DMS79 treated with DMSO at 0.1 percent for 48 hours (cell line): ENCODE measurements at regions not wholly inside any gene's neighbourhood (a gene's known extent, or its start where the extent isn't known, plus 50 kb on each side); places are given as distances from the start of the nearest gene placed in this dataset.
"Not testable (repeated sequence)": the region's sequence is repeated elsewhere in the genome, so short reads cannot be mapped to it uniquely, and the experiment has no call there.

ENCODE experiments used
- DNase-seq: peaks from one replicate; lab custom pipeline; 2025; lab: John Stamatoyannopoulos, UW

DNA sequence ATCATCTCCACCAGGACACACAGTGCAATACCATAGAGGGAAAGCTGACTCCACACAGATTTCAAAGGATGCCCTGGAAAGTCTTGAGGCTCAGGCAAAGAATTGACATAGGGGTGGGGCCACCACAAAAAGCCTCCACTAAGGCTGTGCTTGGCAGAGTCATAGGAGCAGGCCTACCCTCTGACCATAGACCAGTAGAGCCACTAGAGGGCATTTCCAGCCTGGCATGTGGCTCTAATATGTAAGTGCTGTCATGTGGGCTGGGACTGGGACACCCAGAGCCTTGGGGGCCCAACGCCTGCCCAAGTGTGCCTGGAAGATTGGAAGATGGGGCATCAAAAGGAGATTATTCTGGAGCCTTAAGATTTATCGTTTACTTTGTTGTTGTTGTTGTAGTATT is 726.0 kb downstream of the DNAH5 start:
- DNase-seq = no peak

DNA sequence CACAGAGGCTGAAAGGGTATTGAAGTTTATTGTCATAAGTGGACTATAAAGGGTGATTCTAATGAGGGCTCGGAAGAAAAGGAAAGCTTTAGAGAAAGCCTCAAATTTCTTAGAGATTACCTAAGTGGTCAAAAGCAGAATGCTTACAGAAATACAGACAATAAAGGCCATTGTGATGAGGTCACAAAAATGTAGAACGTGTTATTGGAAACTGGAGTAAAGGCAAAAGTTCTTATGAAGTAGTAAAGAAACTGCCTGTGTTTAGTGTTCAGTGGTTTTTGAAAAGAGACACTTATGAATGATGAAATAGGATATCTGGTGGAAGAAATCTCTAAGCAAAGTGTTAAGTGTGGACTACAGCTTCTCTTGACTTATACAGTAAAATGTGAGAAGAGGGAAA is 726.9 kb downstream of the DNAH5 start:
- no peak for DNase-seq

DNA sequence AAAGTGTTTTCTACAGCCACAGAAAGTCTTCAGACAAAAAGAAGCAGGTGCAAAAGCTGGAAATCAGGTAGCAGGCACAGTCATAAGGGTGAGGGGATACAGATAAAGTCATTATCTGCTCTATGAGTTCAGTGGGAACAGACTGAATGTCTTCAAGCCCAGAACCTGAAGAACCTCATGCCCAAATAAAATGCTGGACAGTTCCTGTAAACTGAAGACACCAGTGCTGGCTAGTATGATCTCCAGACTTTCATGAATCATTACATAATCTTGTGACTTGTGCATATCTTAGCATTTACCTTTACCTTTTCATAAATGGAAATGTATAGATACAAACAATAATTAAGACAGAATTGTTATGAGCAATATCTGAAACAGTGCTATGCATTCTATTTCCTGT is 728.7 kb downstream of the DNAH5 start:
- no peak for DNase-seq

DNA sequence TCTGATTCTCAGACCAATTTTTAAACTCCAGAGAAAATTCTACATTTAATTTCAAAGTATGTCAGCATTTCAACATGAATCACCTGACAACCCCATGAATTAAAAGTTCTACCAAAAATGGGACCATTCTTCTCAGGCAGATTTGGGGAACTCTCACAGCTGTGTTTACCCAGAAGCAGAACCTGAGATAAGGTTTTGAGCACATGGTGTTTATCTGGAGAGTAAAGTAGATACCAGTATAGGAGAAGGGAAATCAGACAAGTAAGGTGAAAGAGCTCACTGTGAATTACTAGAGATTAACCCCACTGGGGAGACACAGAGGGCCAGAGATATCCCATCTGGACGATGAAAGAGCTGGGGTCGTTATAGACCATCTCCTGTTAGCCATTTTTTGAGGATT is 729.1 kb downstream of the DNAH5 start:
- no peak for DNase-seq

DNA sequence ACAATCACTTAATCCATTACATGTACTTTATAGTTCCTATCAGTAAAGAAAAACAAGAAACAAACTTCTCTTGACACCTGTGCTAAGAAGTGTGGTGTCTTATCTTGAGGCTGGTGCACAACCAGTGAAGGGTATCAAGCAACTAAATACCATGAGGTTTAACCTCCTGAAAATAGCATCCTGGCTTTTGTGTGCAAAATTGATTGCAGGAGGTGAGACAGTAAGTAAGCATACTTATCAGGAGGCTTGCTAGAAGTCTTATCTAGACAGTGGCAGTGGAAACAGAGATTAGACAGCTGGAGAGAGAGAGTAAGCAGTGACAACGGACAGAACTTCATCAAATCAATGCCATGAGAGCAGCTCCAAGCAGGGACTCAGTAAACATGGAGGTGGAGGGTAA is 730.3 kb downstream of the DNAH5 start:
- DNase-seq = no peak

DNA sequence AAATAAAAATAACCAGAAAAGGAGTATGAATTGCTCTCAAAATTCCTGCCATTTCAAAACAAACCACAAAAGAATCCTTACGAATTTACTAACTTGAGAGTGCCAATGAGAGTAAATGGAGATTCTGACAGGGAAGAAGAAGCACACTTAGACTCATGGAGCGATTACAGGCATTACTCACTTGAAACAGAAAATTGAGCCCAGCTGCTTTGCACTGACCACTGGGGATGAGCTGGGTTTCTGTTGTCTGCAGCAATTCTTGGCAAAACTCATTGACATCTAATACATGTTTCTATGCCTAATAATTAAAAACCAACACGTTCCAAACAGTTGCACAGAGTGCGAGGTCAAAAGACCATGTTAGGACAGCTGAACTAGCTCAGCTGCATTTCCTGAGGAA is 731.6 kb downstream of the DNAH5 start:
- DNase-seq = no peak

DNA sequence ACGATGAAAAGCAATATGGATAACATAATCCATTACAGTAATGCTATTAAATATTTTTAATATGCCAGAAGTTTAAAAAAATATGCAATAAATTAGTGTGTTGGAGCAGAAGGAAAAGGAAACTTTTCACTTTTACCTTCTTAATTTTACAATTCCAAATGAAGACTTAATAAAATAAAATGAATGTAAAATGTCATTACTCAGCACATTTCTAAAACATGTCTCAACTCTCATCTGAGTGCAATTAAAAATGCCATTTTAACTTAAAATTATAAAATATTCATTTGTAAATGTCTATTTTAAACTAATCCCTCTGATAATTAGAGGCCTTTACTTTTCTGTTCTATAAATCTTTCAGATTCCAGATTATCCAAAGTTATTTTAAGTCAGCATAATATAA is 733.4 kb downstream of the DNAH5 start:
- no peak for DNase-seq

DNA sequence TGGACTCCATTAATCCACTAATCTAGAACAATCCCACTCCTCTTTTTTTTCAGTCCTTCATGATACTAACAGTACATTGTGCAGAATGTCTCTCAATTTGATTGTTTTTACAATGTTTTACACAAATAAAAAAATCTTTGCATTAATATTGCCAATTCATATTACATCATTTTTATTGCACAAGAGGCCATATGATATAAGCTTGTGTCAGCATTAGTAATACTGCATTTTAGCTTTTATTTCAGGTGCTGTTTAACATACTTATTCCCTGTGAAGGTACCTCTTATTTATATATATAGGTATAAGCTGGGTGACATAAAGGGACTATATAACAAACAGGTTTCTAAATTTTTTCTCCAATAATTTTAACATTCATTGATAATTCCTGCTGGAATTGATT is 737.4 kb downstream of the DNAH5 start:
- DNase-seq = no peak

DNA sequence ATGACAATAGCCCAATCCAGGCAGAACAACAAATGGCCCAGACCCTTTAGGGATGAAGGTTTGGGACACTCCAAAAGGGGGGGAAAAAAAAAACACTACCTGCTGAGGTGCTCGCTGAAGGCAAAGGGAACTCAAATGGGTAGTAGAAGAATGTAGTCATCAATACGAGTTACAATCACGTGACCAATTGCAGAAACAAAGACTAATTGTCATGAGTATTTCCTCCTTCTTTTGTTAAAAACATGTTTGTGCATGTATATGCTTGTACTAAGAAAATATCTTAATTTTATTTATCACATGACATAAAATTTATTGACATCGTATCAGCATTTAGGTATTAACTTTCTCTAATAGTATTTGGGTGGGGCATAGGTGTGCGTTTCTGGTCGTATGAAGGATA is 743.5 kb downstream of the DNAH5 start:
- DNase-seq = no peak

DNA sequence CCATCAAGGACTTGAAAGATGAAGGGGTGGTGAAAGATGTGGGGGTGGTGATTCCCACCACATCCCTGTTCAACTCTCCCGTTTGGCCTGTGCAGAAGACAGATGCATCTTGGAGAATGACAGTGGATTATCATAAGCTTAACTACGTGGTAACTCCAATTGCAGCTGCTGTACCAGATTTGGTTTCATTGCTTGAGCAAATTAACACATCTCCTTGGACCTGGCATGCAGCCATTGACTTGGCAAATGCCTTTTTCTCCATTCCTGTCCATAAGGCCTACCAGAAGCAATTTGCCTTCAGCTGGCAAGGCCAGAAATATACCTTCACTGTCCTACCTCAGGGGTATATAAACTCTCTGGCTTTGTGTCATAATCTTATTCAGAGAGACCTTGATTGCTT is 746.3 kb downstream of the DNAH5 start:
- DNase-seq = not testable (repeated sequence)

DNA sequence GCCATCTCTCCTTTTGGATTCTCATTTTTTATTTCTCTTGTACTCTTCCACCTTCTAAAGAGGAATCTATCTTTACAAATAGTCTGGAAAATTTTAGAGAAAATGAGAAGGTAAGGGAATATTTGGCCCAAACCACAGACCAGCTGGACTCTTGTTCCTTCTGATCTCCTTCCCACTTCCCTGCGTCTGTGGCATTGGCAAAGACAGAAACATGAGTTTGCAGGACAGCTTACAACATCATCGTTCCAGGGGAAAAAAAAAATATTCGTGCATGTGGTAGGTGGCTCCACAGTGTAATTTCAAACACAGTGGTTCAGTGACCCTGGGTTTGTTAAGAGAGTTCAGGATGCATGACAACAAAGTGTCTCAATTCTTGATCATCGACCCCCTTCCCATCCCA is 755.0 kb downstream of the DNAH5 start:
- no peak for DNase-seq

DNA sequence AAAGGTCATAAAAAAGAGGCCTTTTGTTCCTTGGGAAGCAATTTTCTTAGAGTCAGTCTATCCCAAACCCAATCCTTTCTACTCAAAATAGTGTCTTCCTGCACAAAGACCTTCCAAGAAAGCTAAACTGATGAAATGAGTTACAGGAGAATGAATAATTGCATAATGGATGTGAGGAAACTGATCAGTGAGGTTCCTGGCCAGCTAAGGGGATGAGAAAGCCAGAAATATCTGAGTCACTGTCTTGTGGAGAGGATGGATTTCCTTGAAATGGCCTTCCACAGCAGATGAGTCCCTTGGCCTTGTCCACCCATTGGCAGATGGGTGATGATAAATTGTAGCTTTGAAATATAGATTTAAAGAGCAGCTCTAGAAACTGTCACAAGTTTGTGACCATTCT is 756.1 kb downstream of the DNAH5 start:
- no peak for DNase-seq

DNA sequence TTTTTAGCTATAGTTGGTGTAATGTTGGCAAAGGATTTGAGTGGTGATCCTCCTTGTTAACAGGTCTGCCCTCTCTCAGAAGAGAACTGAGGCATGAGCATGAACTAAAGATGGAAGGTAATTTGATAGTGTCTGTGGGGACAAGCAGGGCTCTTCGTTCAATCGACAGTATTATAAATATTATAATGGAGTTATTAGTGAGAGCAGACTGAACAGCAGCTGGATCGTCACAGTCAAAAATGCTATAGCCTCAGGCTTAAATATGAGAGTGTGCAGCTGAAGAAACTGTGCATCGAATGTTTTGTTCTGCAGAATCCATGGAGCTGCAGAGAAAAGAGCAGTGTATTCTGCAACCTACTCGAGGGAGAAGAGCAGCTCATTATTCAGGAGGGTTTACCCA is 757.3 kb downstream of the DNAH5 start:
- no peak for DNase-seq

DNA sequence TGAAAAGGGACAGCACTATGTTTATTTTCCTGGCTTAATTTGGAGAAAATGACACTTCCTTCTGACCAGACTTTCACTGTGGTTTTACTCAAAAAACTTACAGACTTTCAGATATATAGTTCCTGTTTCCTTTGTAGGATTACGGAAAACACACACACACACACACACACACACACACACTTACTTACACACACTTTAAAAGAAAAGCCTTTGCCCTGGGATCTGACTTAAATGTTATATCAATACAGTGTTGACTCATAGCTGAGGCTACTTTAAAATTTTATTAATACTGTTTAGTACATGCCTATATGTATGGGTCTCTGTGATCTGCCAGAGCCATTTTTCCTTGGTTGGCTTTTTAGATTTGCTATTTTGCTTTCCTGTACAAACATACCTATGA is 758.3 kb downstream of the DNAH5 start:
- no peak for DNase-seq

DNA sequence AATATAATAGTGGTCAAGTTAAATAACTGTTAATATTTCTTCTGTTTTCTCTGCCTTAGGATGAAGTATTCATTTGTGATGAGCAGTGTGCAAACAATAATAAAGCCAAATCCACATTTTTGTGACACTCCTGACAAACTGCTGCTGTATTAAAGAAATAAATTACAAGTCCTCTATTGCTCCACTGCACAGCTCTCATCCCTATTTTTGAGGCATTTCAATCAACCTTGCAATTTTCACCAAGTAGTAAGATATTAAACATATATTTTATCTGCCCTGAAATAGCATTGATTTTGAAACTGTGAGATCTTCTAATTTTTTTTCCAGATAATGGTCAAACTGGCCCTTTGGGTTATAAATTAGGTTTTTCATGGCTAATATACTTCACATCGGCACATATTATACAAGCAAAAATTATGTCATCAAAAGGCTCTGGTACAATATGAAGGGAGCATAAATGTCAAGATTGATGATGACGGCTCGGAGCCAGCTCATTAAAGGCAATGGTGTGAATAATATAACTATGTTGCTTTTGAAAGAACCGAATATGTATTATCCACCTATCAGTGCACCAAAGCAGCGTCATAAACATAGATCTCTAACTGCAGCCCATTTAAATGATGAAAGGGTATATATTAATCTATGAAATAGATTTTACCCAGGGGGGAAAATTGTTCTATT is 764.9 kb downstream of the DNAH5 start:
- DNase-seq = no peak

DNA sequence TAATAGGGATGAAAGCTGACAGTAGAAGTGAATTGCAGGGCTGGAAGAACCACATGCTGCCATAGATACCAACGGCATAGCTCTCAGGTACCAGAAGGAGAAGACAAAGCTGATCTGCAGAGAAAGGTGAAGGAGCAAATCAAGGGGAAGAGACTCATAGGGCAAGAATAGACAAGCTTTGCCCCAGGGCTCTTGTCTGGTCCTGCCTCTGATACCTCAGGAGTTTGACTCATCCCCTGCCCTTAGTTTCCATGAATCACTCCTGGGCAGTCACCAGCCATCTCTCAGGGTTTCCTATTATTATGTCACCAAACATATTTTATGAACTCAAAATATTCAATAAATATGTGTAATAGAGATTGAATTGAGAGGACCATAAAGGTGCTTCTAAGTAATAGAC is 800.9 kb downstream of the DNAH5 start:
- no peak for DNase-seq

DNA sequence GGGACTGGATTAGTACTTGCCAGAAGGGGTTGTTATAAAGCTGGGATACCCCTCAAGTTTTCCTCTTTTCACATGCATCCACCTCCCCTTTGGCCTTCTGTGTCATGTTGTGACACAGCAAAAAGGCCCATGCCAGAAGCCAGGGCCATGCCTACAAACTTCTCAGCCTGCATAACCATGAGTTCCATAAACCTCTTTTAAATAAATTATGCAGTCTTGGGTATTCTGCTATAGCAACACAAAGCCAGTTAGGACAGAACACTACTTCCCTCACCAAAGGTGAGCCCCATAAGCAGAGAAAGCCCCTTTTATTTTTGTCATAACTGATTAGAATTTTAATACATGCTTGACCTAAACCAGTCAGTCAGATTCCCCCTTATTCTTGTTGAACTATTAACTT is 801.3 kb downstream of the DNAH5 start:
- DNase-seq = no peak

DNA sequence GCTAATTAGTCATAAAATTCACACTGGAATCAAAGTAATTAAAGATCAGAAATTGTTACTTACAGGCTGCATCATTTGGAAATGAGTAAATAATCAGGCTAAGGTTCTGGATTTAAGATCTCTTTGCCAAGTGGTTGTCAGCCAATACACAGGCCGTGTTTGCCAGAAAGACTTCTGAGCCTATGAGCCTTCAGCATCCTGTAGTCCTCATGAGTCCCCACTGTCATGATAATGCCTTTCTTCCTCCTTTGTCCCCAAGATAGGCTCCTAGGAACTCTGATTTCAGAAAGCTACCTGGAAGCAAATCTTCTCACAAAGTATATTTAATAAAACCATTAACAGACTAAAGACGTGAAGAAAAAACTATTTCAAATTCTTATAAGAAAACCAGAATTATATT is 810.5 kb downstream of the DNAH5 start:
- no peak for DNase-seq

DNA sequence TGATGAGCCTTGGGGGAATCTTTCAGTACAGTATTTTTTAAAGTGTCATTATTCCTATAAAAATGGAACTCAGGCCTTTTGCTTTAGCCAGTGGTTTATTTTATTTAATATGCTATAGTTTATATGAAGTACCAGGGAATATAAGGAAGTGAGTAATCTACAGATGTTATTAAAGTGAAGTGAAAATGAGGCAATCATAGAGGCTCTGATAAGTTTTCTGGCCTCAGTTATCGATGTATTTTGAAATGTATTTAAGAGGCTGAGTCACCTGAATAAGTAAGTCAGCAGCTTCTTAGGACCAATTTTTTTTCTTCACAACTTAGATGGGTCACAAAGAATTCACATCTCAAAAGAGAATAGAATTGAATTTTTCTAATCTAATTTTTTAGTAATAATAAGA is 829.0 kb downstream of the DNAH5 start:
- no peak for DNase-seq

DNA sequence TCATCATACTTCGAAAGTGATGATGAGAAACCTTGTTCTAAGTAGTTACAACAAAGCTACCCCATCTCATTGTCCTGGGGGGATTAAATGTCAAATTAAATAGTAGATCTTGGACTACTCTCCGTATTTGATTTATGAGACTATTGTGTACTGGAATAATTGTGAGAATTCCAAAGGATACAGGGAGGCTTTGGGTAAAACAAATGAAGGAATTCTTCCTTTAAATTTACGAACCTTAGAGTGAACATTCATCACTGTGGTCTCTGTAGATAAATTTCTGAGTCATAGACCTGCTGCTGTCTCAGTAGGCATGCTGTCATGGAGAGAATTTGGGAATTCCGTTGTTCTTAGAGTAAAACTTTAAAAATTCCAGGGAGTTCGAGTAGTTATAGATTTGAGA is 836.2 kb downstream of the DNAH5 start:
- DNase-seq = no peak

DNA sequence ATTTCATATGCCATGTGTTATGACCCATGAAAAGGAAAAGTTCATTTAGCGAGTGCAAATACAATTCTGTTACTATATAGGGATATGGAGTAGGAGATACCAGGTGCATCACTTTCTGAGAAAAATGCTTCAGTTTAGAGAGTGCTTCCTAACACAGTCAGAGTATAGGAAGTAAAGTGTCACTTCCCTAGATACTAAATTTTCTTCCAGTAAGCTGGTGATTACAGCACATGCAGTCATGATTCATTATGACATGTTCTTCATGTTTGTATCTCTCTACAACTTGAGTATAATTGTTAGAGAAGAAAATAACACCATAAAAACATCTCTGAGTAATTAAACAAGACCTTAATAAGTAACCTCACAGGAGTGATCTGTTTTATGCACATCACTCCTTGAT is 837.0 kb downstream of the DNAH5 start:
- DNase-seq = no peak

DNA sequence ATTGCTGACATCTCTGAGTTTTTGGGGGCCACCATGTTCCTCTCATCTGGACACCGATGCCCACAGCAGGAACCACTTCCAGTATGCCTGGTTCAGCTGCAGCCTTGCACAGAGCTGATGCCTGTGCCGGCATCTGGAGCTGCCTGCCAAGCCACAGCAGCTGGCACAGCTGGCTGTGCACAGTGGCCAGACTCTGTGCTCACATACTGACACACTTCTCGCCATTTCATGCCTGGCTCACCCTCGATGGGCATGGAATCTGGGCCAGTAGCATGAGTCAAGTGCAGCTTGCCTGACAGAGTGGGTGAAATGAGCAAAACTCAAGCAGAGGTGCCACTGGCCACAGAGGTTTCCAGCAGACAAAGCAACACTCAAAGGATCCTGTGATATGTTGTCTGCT is 863.4 kb downstream of the DNAH5 start:
- DNase-seq = no peak

DNA sequence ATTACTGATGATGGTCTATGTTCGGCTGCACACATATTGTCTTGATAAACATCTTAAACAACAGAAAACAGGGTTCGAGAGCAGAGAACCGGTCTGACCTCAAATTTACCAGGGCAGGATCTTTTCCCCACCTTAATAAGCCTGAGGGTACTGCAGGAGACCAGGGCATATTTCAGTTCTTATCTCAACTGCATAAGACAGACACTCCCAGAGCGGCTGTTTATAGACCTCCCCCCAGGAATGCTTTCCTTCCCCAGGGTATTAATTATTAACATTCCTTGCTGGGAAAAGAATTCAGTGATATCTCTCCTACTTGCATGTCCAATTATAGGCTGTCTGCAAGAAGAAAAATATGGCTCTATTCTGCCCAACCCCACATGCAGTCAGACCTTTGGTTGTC is 871.6 kb downstream of the DNAH5 start:
- DNase-seq = not testable (repeated sequence)

DNA sequence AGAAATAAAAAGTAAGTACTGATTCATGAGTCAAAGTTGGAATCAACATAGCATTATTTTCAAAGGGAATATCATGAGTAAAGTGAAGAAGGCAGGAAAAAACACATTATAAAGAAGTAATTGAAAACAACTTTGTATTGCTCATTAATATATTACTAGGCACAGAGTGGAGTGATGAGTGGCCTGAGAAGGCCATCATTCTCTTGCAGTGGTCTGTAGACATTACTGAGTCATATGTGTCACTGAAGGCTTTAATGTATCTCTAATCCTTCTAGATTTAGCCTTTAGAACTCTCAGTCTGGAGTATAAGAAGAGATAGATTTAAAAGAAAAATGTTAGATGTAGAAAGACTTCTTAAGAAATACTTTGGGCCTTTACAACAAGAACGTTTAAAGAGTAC is 881.4 kb downstream of the DNAH5 start:
- DNase-seq = no peak
